ENCODE measurements at regions not wholly inside any gene's neighbourhood (a gene's known extent, or its start where the extent isn't known, plus 50 kb on each side); places are given as distances from the start of the nearest gene placed in this dataset.

GRCh38 chr4:3654036-3654807 is 112.0 kb upstream of the ADRA2C start:
- Histone ChIP-seq H3K9me3 (no peaks in the 10 kb centered on the region), H3K27ac (no peak overlapping the region), H3K4me1 (no peaks in the 10 kb centered on the region), H3K4me3 (no peak overlapping the region), H3K36me3 (no peaks in the 10 kb centered on the region), H3K27me3 (peaks cover 0 to 100% (median 0%) of the 10 kb centered on the region in 4 donors)
- 79 to 83% methylated on average over 11 to 16 of the region's 30 CpGs for WGBS, 2 donors
- no peak for DNase-seq
- intact Hi-C loops (cut with DNase I) = no loop called here
- TF ChIP-seq POLR2A (IDR thresholded peaks at IDR 0.05) = no peak
- TF ChIP-seq CTCF (IDR thresholded peaks at IDR 0.05) = no peak

GRCh38 chr4:3652586-3652985 is 113.6 kb upstream of the ADRA2C start:
- Histone ChIP-seq H3K27me3 (peaks cover 0 to 95% (median 0%) of the 10 kb centered on the region in 4 donors), H3K4me1 (no peaks in the 10 kb centered on the region), H3K4me3 (no peak overlapping the region), H3K36me3 (no peaks in the 10 kb centered on the region), H3K27ac (no peak overlapping the region), H3K9me3 (no peaks in the 10 kb centered on the region)
- intact Hi-C loops (cut with DNase I) = no loop called here
- no peak for DNase-seq
- WGBS, 2 donors = 71 to 82% methylated on average over 10 to 14 of the region's 14 CpGs
- no peak for TF ChIP-seq CTCF (IDR thresholded peaks at IDR 0.05)
- TF ChIP-seq POLR2A (IDR thresholded peaks at IDR 0.05) = no peak

- intact Hi-C loops (cut with DNase I) = no loop called here
- no peak overlapping the region for H3K27ac ChIP-seq
These were observed 114.8 kb upstream of the ADRA2C start for GRCh38 chr4:3651267-3651845.

GRCh38 chr4:3649491-3649890 is 116.7 kb upstream of the ADRA2C start:
- no peak for TF ChIP-seq CTCF (IDR thresholded peaks at IDR 0.05)
- peaks cover 0 to 88% (median 0%) of the 10 kb centered on the region in 4 donors for H3K27me3 ChIP-seq

More at GRCh38 chr4:3651267-3651845, 114.8 kb upstream of the ADRA2C start:
- Histone ChIP-seq H3K36me3 (no peaks in the 10 kb centered on the region), H3K4me3 (no peak overlapping the region), H3K27me3 (peaks cover 0 to 89% (median 0%) of the 10 kb centered on the region in 4 donors), H3K4me1 (no peaks in the 10 kb centered on the region), H3K9me3 (no peaks in the 10 kb centered on the region)
- WGBS, 2 donors = 73 to 85% methylated on average over 11 to 12 of the region's 16 CpGs
- DNase-seq = no peak
- TF ChIP-seq POLR2A (IDR thresholded peaks at IDR 0.05) (no peak), CTCF (IDR thresholded peaks at IDR 0.05) (no peak)

GRCh38 chr4:3648731-3649130 is 116.5 kb upstream of the LRPAP1 start:
- H3K9me3 ChIP-seq = no peaks in the 10 kb centered on the region
- DNase-seq = no peak
- 74 to 79% methylated on average over 9 to 16 of the region's 17 CpGs for WGBS, 2 donors
- H3K4me3 ChIP-seq = no peak overlapping the region
- H3K27ac ChIP-seq = no peak overlapping the region
- H3K4me1 ChIP-seq = peaks cover 0 to 10% (median 8%) of the 10 kb centered on the region in 3 donors
- TF ChIP-seq POLR2A (IDR thresholded peaks at IDR 0.05) (no peak), CTCF (IDR thresholded peaks at IDR 0.05) (no peak)
- H3K36me3 ChIP-seq = no peaks in the 10 kb centered on the region
- intact Hi-C loops (cut with DNase I) = no loop called here
- peaks cover 0 to 88% (median 0%) of the 10 kb centered on the region in 4 donors for H3K27me3 ChIP-seq

More at GRCh38 chr4:3649491-3649890, 116.7 kb upstream of the ADRA2C start:
- Histone ChIP-seq H3K36me3 (no peaks in the 10 kb centered on the region), H3K9me3 (no peaks in the 10 kb centered on the region), H3K4me1 (peaks cover 0 to 10% (median 8%) of the 10 kb centered on the region in 3 donors), H3K27ac (no peak overlapping the region), H3K4me3 (no peak overlapping the region)
- intact Hi-C loops (cut with DNase I) = no loop called here
- no peak for DNase-seq
- 77 to 80% methylated on average over 5 to 15 of the region's 16 CpGs for WGBS, 2 donors
